Heart right ventricle (tissue), 16 donors: ENCODE measurements at regions not wholly inside any gene's neighbourhood (a gene's known extent, or its start where the extent isn't known, plus 50 kb on each side); places are given as distances from the start of the nearest gene placed in this dataset.

Experiments used
- ATAC-seq, 8 donors: fragments of 200-7000 bp; cut with Tn5 transposase; one replicate each; pipeline ENCODE4 v1.9.1; 2020; ENCODE audit warnings: mild to moderate bottlenecking in 8 of 8, moderate library complexity in 8 of 8, moderate number of reproducible peaks in 1 of 8
- DNase-seq, 2 donors: peaks; one replicate each; pipeline ENCODE4 v3.0.0-alpha.2; 2020
- H3K27ac ChIP-seq, 10 donors: fragments of 200-600 bp; sonication (generic) in 2 of 10; one replicate each; pipeline versions ENCODE4 v1.5.0 to v1.8.0; 2020 to 2022; ENCODE audit warnings: mild to moderate bottlenecking in 3 of 10
- H3K27me3 ChIP-seq, 7 donors: fragments of 200-600 bp; one replicate each; pipeline ENCODE4 v1.8.0; 2021 to 2022; ENCODE audit warnings: mild to moderate bottlenecking in 2 of 7
- H3K36me3 ChIP-seq, 9 donors: fragments of 200-600 bp; sonication (generic) in 1 of 9; one replicate each; pipeline versions ENCODE4 v1.5.0 to v1.8.0; 2020 to 2022; ENCODE audit warnings: mild to moderate bottlenecking in 2 of 9
- H3K4me1 ChIP-seq, 9 donors: fragments of 200-600 bp; sonication (generic) in 1 of 9; one replicate each; pipeline versions ENCODE4 v1.5.0 to v1.8.0; 2020 to 2022; ENCODE audit warnings: mild to moderate bottlenecking in 4 of 9
- H3K4me3 ChIP-seq, 10 donors: fragments of 200-600 bp; sonication (generic) in 2 of 10; one replicate each; pipeline versions ENCODE4 v1.5.0 to v1.8.0; 2020 to 2022; ENCODE audit warnings: mild to moderate bottlenecking in 7 of 10, moderate library complexity in 2 of 10
- H3K9me3 ChIP-seq, 11 donors: fragments of 200-600 bp in 10 of 11; sonication (generic) in 2 of 11; one replicate each; pipeline versions ENCODE4 v1.5.0 to v1.8.0; 2013 to 2022; ENCODE audit warnings: mild to moderate bottlenecking in 2 of 11, control low read depth in 1 of 11, moderate library complexity in 1 of 11
- CTCF ChIP-seq, 9 donors: fragments of 200-600 bp; sonication (generic) in 2 of 9; IDR thresholded peaks; one replicate each; pipeline versions ENCODE4 v1.5.0 to v1.8.0; 2021 to 2022; ENCODE audit warnings: antibody characterized with exemption in 9 of 9, mild to moderate bottlenecking in 5 of 9, moderate library complexity in 1 of 9
- WGBS, 2 donors: extraction: QIAGEN DNeasy Blood & Tissue Kit; methylation state at CpG; one replicate each; pipeline ENCODE4 v1.1.7; 2013; ENCODE audit warnings: inconsistent platforms in 1 of 2; 5-methylcytosine and 5-hydroxymethylcytosine counted together
- intact Hi-C, 10 donors: fragments of 100-400 bp; cut with DNase I; formaldehyde crosslinking; loops; one replicate each; pipeline versions ENCODE4 v1.11.1 to v1.14.2; 2022
- donor health status: Arrhythmogenic right ventricular cardiomyopathy.
- donor health status: ischemic (EF 13 %, LVEDD 7.1; RV severe dilation, severe dysfunction).
- donor health status: healthy with polysubstance abuse.
- donor health status: DM: no; HTN: yes; CAD: no.
- donor health status: DM: no; HTN: no; CAD: no.
- donor health status: ischemic (EF 25% LVEDD 6.9; RV normal size, moderate dysfunction).
- donor health status: ischemic (EF 25% LVEDD 5.7; RV mildly dilated, moderate dysfunction).
- donor health status: healthy.
- donor health status: DM: yes; HTN: yes; CAD: no.
- donor health status: Ischemic cardiomyopathy.
- donor health status: ischemic (EF 35%, LVEDD 5.7; RV mildly dilated, moderate dysfunction).
- donor health status: nonischemic (EF 11% LVEDD 7.7; RV severe dilation, severe dysfunction).
- donor health status: DM: yes; HTN: yes; CAD: no.
- donor health status: PGD.
- donor health status: ischemic (EF 29% LVEDD 5.4; RV normal size, mild dysfunction).
- donor health status: nonischemic (EF 23%, LVEDD 6.1; RV moderate dilation, normal function).

- H3K27me3 ChIP-seq, result peaks cover 0 to 55% (median 7%) of the 10 kb centered on the region in 7 donors
- TF ChIP-seq CTCF (IDR thresholded peaks at IDR 0.05), result no peak
- no peak overlapping the region for H3K27ac ChIP-seq
- H3K4me3 ChIP-seq, result no peak overlapping the region
- DNase-seq, result no peak
- ATAC-seq, result no peak
- WGBS, 2 donors, result 80 to 90% methylated on average over 3 of the region's 3 CpGs
- H3K9me3 ChIP-seq, result peaks cover 0 to 3% (median 0%) of the 10 kb centered on the region in 11 donors
- intact Hi-C loops, result no loop called here
- H3K36me3 ChIP-seq, result no peaks in the 10 kb centered on the region
- H3K4me1 ChIP-seq, result no peaks in the 10 kb centered on the region
Measured at GRCh38 chr3:71974786-71975185, 189.8 kb upstream of the PROK2 start.

DNA sequence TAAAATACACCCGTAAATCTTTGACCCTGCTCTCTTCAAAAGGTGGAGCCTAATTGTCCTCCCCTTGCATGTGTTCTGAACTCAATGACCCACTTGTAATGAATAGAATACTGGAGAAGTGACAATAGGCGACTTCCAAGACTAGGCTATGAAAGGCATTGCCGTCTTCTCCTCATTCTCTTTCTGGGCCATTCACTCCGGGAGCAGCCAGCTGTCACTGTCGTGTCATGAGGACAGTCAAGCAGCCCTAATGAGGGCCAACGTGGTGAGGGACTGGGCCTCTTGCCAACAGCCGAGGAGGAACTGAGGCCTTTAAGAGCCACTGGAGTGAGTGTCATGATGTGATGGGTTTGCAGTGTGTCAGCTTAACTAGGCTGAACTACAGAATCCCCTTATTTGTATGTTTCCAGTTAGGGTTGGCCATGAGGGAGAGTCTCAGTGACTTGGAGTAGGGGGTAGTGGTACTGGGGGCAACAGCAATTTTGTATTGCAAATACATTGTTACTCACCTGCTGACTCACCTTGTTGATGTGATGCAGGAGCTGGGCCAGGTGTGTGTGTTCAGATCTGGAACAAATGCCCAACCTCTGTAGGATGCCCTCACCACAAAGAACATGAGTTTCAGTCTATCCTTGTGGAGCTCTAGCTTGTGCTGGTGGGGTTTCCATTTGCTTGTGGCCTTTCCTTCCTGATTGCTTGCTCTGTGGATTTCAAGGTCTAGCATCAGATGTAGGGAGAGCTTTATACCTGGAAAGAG lies 188.5 kb upstream of the PROK2 start:
- no peak overlapping the region for H3K27ac ChIP-seq
- no peaks in the 10 kb centered on the region for H3K4me1 ChIP-seq
- no peak for TF ChIP-seq CTCF (IDR thresholded peaks at IDR 0.05)
- ATAC-seq, result peak in 2 of 8 donors; percentile 48 to 51
- H3K9me3 ChIP-seq, result peaks cover 0 to 3% (median 0%) of the 10 kb centered on the region in 11 donors
- H3K4me3 ChIP-seq, result no peak overlapping the region
- no peaks in the 10 kb centered on the region for H3K36me3 ChIP-seq
- H3K27me3 ChIP-seq, result peaks cover 0 to 63% (median 7%) of the 10 kb centered on the region in 7 donors
- 55 to 59% methylated on average over 7 of the region's 7 CpGs for WGBS, 2 donors
- intact Hi-C loops, result no loop called here
- peak; percentile 12 to 44 for DNase-seq

DNA sequence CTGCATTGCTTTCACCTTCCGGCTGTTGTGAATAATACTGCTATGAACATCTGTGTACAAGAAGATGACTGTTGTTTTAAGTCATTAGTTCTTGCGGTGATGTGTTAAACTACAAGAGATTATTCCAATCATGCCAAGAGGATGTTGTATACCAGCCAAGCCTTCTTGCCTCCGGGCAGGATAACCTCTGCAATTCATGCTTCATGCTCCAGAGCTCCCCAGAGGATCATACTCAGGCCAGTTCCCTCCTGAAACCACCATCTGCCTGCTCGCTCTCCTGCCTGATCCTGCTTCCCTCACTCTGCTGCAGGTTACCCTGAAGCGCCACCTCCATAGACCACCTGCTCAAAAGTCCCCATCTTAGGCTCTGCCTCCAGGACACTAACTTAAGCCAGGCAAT lies 187.1 kb upstream of the PROK2 start:
- H3K27me3 ChIP-seq, result peaks cover 0 to 61% (median 7%) of the 10 kb centered on the region in 7 donors
- intact Hi-C loops, result no loop called here
- H3K36me3 ChIP-seq, result no peaks in the 10 kb centered on the region
- WGBS, 2 donors, result 67 to 68% methylated on average over 5 of the region's 5 CpGs
- no peak overlapping the region for H3K27ac ChIP-seq
- no peak for TF ChIP-seq CTCF (IDR thresholded peaks at IDR 0.05)
- H3K4me3 ChIP-seq, result no peak overlapping the region
- ATAC-seq (no peak), DNase-seq (no peak)
- H3K9me3 ChIP-seq, result peaks cover 0 to 3% (median 0%) of the 10 kb centered on the region in 11 donors
- no peaks in the 10 kb centered on the region for H3K4me1 ChIP-seq

- no peak for TF ChIP-seq CTCF (IDR thresholded peaks at IDR 0.05)
- Histone ChIP-seq H3K9me3 (no peaks in the 10 kb centered on the region), H3K36me3 (no peaks in the 10 kb centered on the region), H3K4me1 (no peaks in the 10 kb centered on the region), H3K4me3 (no peak overlapping the region), H3K27ac (no peak overlapping the region), H3K27me3 (peaks cover 0 to 58% (median 5%) of the 10 kb centered on the region in 7 donors)
- intact Hi-C loops, result no loop called here
- DNase-seq (no peak), ATAC-seq (no peak)
- WGBS, 2 donors, result 79 to 86% methylated on average over 4 of the region's 4 CpGs
Measured at GRCh38 chr3:71968544-71968943, 183.6 kb upstream of the PROK2 start.
